Neural progenitor cell (in vitro differentiated cells): ENCODE measurements at regions not wholly inside any gene's neighbourhood (a gene's known extent, or its start where the extent isn't known, plus 50 kb on each side); places are given as distances from the start of the nearest gene placed in this dataset.

Experiments used
- DNase-seq: peaks from one replicate; pipeline ENCODE4 v3.0.0-alpha.2; 2016; ENCODE audit warnings: low spot score
- H2AFZ ChIP-seq: fragments of 200-600 bp; sonication (generic); replicated peaks from 2 replicates; pipeline ENCODE4 v1.6.1; 2016; ENCODE audit warnings: antibody characterized with exemption
- H3F3A ChIP-seq: fragments of 200-600 bp; sonication (generic); 2 replicates; pipeline ENCODE4 v1.6.1; 2016; ENCODE audit warnings: antibody characterized with exemption, low read depth
- H3K27ac ChIP-seq: fragments of 200-600 bp; sonication (generic); 2 replicates; pipeline ENCODE4 v1.5.1; 2016; ENCODE audit warnings: mild to moderate bottlenecking
- H3K27me3 ChIP-seq: fragments of 200-600 bp; sonication (generic); 2 replicates; pipeline ENCODE4 v1.6.1; 2016; ENCODE audit warnings: mild to moderate bottlenecking, moderate library complexity
- H3K36me3 ChIP-seq: fragments of 200-600 bp; sonication (generic); 2 replicates; pipeline ENCODE4 v1.5.1; 2016
- H3K4me1 ChIP-seq: fragments of 200-600 bp; sonication (generic); 2 replicates; pipeline ENCODE4 v1.6.1; 2016; ENCODE audit warnings: mixed run types
- H3K4me2 ChIP-seq: fragments of 200-600 bp; sonication (generic); 2 replicates; pipeline ENCODE4 v1.6.1; 2016
- H3K4me3 ChIP-seq: fragments of 200-600 bp; sonication (generic); 2 replicates; pipeline ENCODE4 v1.5.1; 2016
- H3K79me2 ChIP-seq: fragments of 200-600 bp; sonication (generic); 2 replicates; pipeline ENCODE4 v1.6.1; 2016; ENCODE audit warnings: low read depth
- H3K9ac ChIP-seq: fragments of 200-600 bp; sonication (generic); 2 replicates; pipeline ENCODE4 v1.6.1; 2016
- H3K9me3 ChIP-seq: fragments of 200-600 bp; sonication (generic); 2 replicates; pipeline ENCODE4 v1.5.1; 2016; ENCODE audit warnings: low read depth
- H4K20me1 ChIP-seq: fragments of 200-600 bp; sonication (generic); 2 replicates; pipeline ENCODE4 v1.6.1; 2016; ENCODE audit warnings: low read depth
- H3K27ac Mint-ChIP-seq: 3 replicates; pipeline ENCODE4 v1.8.0; 2021; ENCODE audit warnings: mixed read lengths
- H3K27me3 Mint-ChIP-seq: 2 replicates; pipeline ENCODE4 v1.8.0; 2022; ENCODE audit warnings: low read depth, mild to moderate bottlenecking, inconsistent platforms, moderate library complexity, mixed read lengths; ENCODE audit not compliant: insufficient read depth
- H3K36me3 Mint-ChIP-seq: 3 replicates; pipeline ENCODE4 v1.8.0; 2021; ENCODE audit warnings: mixed read lengths
- H3K4me1 Mint-ChIP-seq: 3 replicates; pipeline ENCODE4 v1.8.0; 2021; ENCODE audit warnings: mixed read lengths
- H3K4me3 Mint-ChIP-seq: 3 replicates; pipeline ENCODE4 v1.8.0; 2021; ENCODE audit warnings: mild to moderate bottlenecking, moderate library complexity, mixed read lengths
- H3K9me3 Mint-ChIP-seq: 3 replicates; pipeline ENCODE4 v1.8.0; 2020; ENCODE audit warnings: mixed read lengths
- CTCF ChIP-seq: fragments of 200-600 bp; sonication (generic); IDR thresholded peaks from 2 replicates; pipeline ENCODE4 v1.5.1; 2017; ENCODE audit warnings: antibody characterized with exemption, mild to moderate bottlenecking
- EZH2 ChIP-seq: fragments of 200-600 bp; sonication (generic); IDR thresholded peaks from 2 replicates; pipeline ENCODE4 v1.6.1; 2017; ENCODE audit warnings: antibody characterized with exemption, mild to moderate bottlenecking, moderate library complexity
- EZH2phosphoT487 ChIP-seq: fragments of 200-600 bp; sonication (generic); IDR thresholded peaks from 2 replicates; pipeline ENCODE4 v1.6.1; 2017; ENCODE audit warnings: antibody characterized with exemption

GRCh38 chr12:66063916-66064315 is 66.6 kb downstream of the LLPH start:
- H3K9ac ChIP-seq = no peak overlapping the region
- Mint-ChIP-seq H3K9me3 (peaks cover 2% of the 10 kb centered on the region), H3K4me1 (peaks cover 73% of the 10 kb centered on the region), H3K4me3 (no peak overlapping the region), H3K27ac (no peak overlapping the region), H3K27me3 (peaks cover 5% of the 10 kb centered on the region), H3K36me3 (no peaks in the 10 kb centered on the region)
- no peak for DNase-seq
- no peak overlapping the region for H3K4me3 ChIP-seq
- H3K27me3 ChIP-seq = no peaks in the 10 kb centered on the region
- peaks cover 6% of the 10 kb centered on the region for H3F3A ChIP-seq
- no peak overlapping the region for H3K27ac ChIP-seq
- H3K36me3 ChIP-seq = no peaks in the 10 kb centered on the region
- H3K4me1 ChIP-seq = peaks cover 12% of the 10 kb centered on the region
- H4K20me1 ChIP-seq = no peaks in the 10 kb centered on the region
- no peak overlapping the region for H2AFZ ChIP-seq
- H3K4me2 ChIP-seq = no peak overlapping the region
- H3K79me2 ChIP-seq = no peaks in the 10 kb centered on the region
- H3K9me3 ChIP-seq = no peaks in the 10 kb centered on the region
- TF ChIP-seq EZH2phosphoT487 (no peak), CTCF (no peak), EZH2 (no peak)

GRCh38 chr12:66062290-66062625 is 68.3 kb downstream of the LLPH start:
- Histone ChIP-seq H3K4me3 (no peak overlapping the region), H3K79me2 (no peaks in the 10 kb centered on the region), H3K4me1 (peaks cover 12% of the 10 kb centered on the region), H3K9ac (no peak overlapping the region), H4K20me1 (no peaks in the 10 kb centered on the region), H3K36me3 (no peaks in the 10 kb centered on the region), H3K4me2 (peak overlapping the region; percentile 64), H3K9me3 (no peaks in the 10 kb centered on the region), H3F3A (no peaks in the 10 kb centered on the region), H3K27me3 (no peaks in the 10 kb centered on the region), H3K27ac (no peak overlapping the region), H2AFZ (no peak overlapping the region)
- Mint-ChIP-seq H3K36me3 (no peaks in the 10 kb centered on the region), H3K27ac (no peak overlapping the region), H3K4me3 (no peak overlapping the region), H3K27me3 (peaks cover 7% of the 10 kb centered on the region), H3K9me3 (peaks cover 2% of the 10 kb centered on the region), H3K4me1 (peaks cover 76% of the 10 kb centered on the region)
- no peak for DNase-seq
- TF ChIP-seq EZH2 (no peak), EZH2phosphoT487 (no peak), CTCF (no peak)

GRCh38 chr12:66061557-66062289 is 68.8 kb downstream of the LLPH start:
- no peaks in the 10 kb centered on the region for H3K79me2 ChIP-seq
- Mint-ChIP-seq H3K9me3 (peaks cover 2% of the 10 kb centered on the region), H3K27ac (no peak overlapping the region), H3K36me3 (no peaks in the 10 kb centered on the region), H3K4me3 (no peak overlapping the region), H3K27me3 (peaks cover 7% of the 10 kb centered on the region), H3K4me1 (peaks cover 71% of the 10 kb centered on the region)
- DNase-seq = peak; percentile 50
- H3K9me3 ChIP-seq = no peaks in the 10 kb centered on the region
- no peaks in the 10 kb centered on the region for H3K27me3 ChIP-seq
- peaks cover 12% of the 10 kb centered on the region for H3K4me1 ChIP-seq
- H3F3A ChIP-seq = no peaks in the 10 kb centered on the region
- no peak overlapping the region for H3K27ac ChIP-seq
- H4K20me1 ChIP-seq = no peaks in the 10 kb centered on the region
- no peak for TF ChIP-seq EZH2
- no peak for TF ChIP-seq EZH2phosphoT487
- no peak for TF ChIP-seq CTCF
- H3K4me3 ChIP-seq = no peak overlapping the region
- H3K36me3 ChIP-seq = no peaks in the 10 kb centered on the region
- peak overlapping the region; percentile 64 for H3K4me2 ChIP-seq
- H2AFZ ChIP-seq = no peak overlapping the region
- no peak overlapping the region for H3K9ac ChIP-seq
